B cell (primary cell): ENCODE measurements at regions not wholly inside any gene's neighbourhood (a gene's known extent, or its start where the extent isn't known, plus 50 kb on each side); places are given as distances from the start of the nearest gene placed in this dataset.

Source experiments
- ATAC-seq: fragments of 200-7000 bp; cut with Tn5 transposase; one replicate; pipeline ENCODE4 v1.10.0; 2021; ENCODE audit warnings: low read depth, mild to moderate bottlenecking, moderate number of reproducible peaks, moderate library complexity
- CTCF ChIA-PET: fragments of 350-600 bp; sonication (Branson Sonifier 250); formaldehyde crosslinking; loops from one replicate; lab custom pipeline; 2021; ENCODE audit warnings: antibody characterized with exemption, inconsistent platforms; lab: Charles Lee
- POLR2A ChIA-PET: fragments of 350-600 bp; sonication (Branson Sonifier 250); formaldehyde crosslinking; loops from one replicate; lab custom pipeline; 2021; ENCODE audit warnings: antibody characterized with exemption; lab: Charles Lee
- DNase-seq: peaks from one replicate; pipeline ENCODE4 v3.0.0; 2013
- H2AFZ ChIP-seq: 2 replicates; pipeline ENCODE4 v1.6.1; 2012; ENCODE audit warnings: mild to moderate bottlenecking, low read depth, low read length; ENCODE audit not compliant: insufficient read depth, poor library complexity, severe bottlenecking
- H3K27ac ChIP-seq, 2 donors: 1 replicate in 1 of 2; 2 replicates in 1 of 2; pipeline ENCODE4 v1.5.1; 2012 to 2013; ENCODE audit warnings: low read length in 2 of 2, mild to moderate bottlenecking in 2 of 2, moderate library complexity in 1 of 2
- H3K27me3 ChIP-seq, 4 experiments: fragments of 200-600 bp in 1 of 4; sonication (generic) in 1 of 4; replicated peaks in 1 of 4; 1 replicate in 2 of 4; 2 replicates in 2 of 4; pipeline versions ENCODE4 v1.6.1 to v1.7.0; 2013 to 2016; ENCODE audit warnings: low read length in 3 of 4, mild to moderate bottlenecking in 2 of 4, mixed read lengths in 1 of 4, moderate library complexity in 1 of 4; ENCODE audit not compliant: insufficient read depth in 4 of 4, control insufficient read depth in 3 of 4; ENCODE audit errors: control extremely low read depth in 1 of 4
- H3K36me3 ChIP-seq, 2 experiments: replicated peaks in 1 of 2; 1 replicate in 1 of 2; 2 replicates in 1 of 2; pipeline versions ENCODE4 v1.6.1 to v1.7.1; 2013; ENCODE audit warnings: low read length in 1 of 2; ENCODE audit not compliant: insufficient read depth in 2 of 2, control insufficient read depth in 1 of 2; ENCODE audit errors: control extremely low read depth in 1 of 2, extremely low read depth in 1 of 2
- H3K4me1 ChIP-seq, 2 donors: fragments of 200-600 bp in 1 of 2; sonication (generic) in 1 of 2; 1 replicate in 1 of 2; 2 replicates in 1 of 2; pipeline versions ENCODE4 v1.5.1 to v1.6.1; 2013 to 2017; ENCODE audit warnings: low read length in 2 of 2; ENCODE audit not compliant: control insufficient read depth in 2 of 2, insufficient read depth in 2 of 2
- H3K4me2 ChIP-seq: replicated peaks from 2 replicates; pipeline ENCODE3; 2012; ENCODE audit warnings: mild to moderate bottlenecking, low read depth, low read length; ENCODE audit not compliant: poor library complexity, severe bottlenecking
- H3K4me3 ChIP-seq, 5 experiments: fragments of 200-600 bp in 1 of 5; sonication (generic) in 1 of 5; 1 replicate in 3 of 5; 2 replicates in 2 of 5; pipeline versions ENCODE4 v1.5.1 to v1.7.0; 2011 to 2016; ENCODE audit warnings: low read length in 4 of 5, mild to moderate bottlenecking in 4 of 5, low read depth in 2 of 5, control low read depth in 1 of 5, moderate library complexity in 1 of 5; ENCODE audit not compliant: insufficient read depth in 1 of 5; ENCODE audit errors: control extremely low read depth in 1 of 5, extremely low read depth in 1 of 5
- H3K79me2 ChIP-seq: fragments of 200-600 bp; sonication (generic); one replicate; pipeline ENCODE4 v1.6.0; 2016; ENCODE audit warnings: low read length; ENCODE audit not compliant: control insufficient read depth, insufficient read depth
- H3K9ac ChIP-seq: fragments of 200-600 bp; sonication (generic); 2 replicates; pipeline ENCODE4 v1.6.1; 2017; ENCODE audit warnings: mild to moderate bottlenecking, low read length, moderate library complexity
- H3K9me3 ChIP-seq, 3 donors: one replicate each; pipeline versions ENCODE4 v1.6.1 to v1.7.1; 2013; ENCODE audit warnings: low read length in 2 of 3; ENCODE audit not compliant: control insufficient read depth in 2 of 3, insufficient read depth in 1 of 3; ENCODE audit errors: control extremely low read depth in 1 of 3
- H4K20me1 ChIP-seq: 2 replicates; pipeline ENCODE4 v1.6.0; 2012; ENCODE audit warnings: mild to moderate bottlenecking, low read length; ENCODE audit not compliant: insufficient read depth, control insufficient read depth, poor library complexity, severe bottlenecking
- H3K27ac Mint-ChIP-seq: one replicate; pipeline ENCODE4 v1.8.0; 2021; ENCODE audit warnings: mixed read lengths
- H3K27me3 Mint-ChIP-seq: one replicate; pipeline ENCODE4 v1.8.0; 2021; ENCODE audit warnings: mixed read lengths
- H3K4me1 Mint-ChIP-seq: one replicate; pipeline ENCODE4 v1.8.0; 2021; ENCODE audit warnings: mixed read lengths
- H3K4me3 Mint-ChIP-seq: one replicate; pipeline ENCODE4 v1.8.0; 2021; ENCODE audit warnings: mixed read lengths
- H3K9me3 Mint-ChIP-seq: one replicate; pipeline ENCODE4 v1.8.0; 2022; ENCODE audit warnings: mixed read lengths; ENCODE audit not compliant: insufficient read depth
- CTCF ChIP-seq: fragments of 200-600 bp; IDR thresholded peaks from one replicate; pipeline ENCODE4 v1.8.0; 2022; ENCODE audit warnings: antibody characterized with exemption, mild to moderate bottlenecking
- EZH2 ChIP-seq: IDR thresholded peaks from 2 replicates; pipeline ENCODE4 v1.6.1; 2012; ENCODE audit warnings: borderline replicate concordance, low read depth, mild to moderate bottlenecking, moderate library complexity, low read length; ENCODE audit not compliant: insufficient read depth, poor library complexity, severe bottlenecking
- WGBS: methylation state at CpG from one replicate; pipeline ENCODE4 v1.1.5; 2013; ENCODE audit warnings: missing lambda C conversion rate; ENCODE audit not compliant: insufficient coverage; 5-methylcytosine and 5-hydroxymethylcytosine counted together
- intact Hi-C: fragments of 100-400 bp; cut with micrococcal nuclease; formaldehyde crosslinking; loops from one replicate; pipeline ENCODE4 v1.10.0; 2022

- no peak overlapping the region for H3K27ac ChIP-seq
- no peak overlapping the region for H2AFZ ChIP-seq
- H3K4me2 ChIP-seq = no peak overlapping the region
- intact Hi-C loops = no loop called here
- Mint-ChIP-seq H3K4me3 (no peak overlapping the region), H3K9me3 (no peaks in the 10 kb centered on the region), H3K27me3 (peaks cover 3% of the 10 kb centered on the region), H3K27ac (no peak overlapping the region), H3K4me1 (no peaks in the 10 kb centered on the region)
- H3K27me3 ChIP-seq = no peaks in the 10 kb centered on the region
- H3K4me1 ChIP-seq = no peaks in the 10 kb centered on the region
- DNase-seq (no peak), ATAC-seq (no peak)
- no peaks in the 10 kb centered on the region for H3K9me3 ChIP-seq
- no peaks in the 10 kb centered on the region for H3K36me3 ChIP-seq
- no peaks in the 10 kb centered on the region for H3K79me2 ChIP-seq
- WGBS = 87% methylated on average over 2 of the region's 4 CpGs
- H3K9ac ChIP-seq = no peak overlapping the region
- no peak overlapping the region for H3K4me3 ChIP-seq
- no peaks in the 10 kb centered on the region for H4K20me1 ChIP-seq
- POLR2A ChIA-PET = no interaction called here
- CTCF ChIA-PET = no interaction called here
- no peak for TF ChIP-seq EZH2
- no peak for TF ChIP-seq CTCF
These were observed 251.9 kb downstream of the LNPK start for GRCh38 chr2:175750195-175750594.

GRCh38 chr2:175745911-175746310 lies 256.2 kb downstream of the LNPK start:
- no CpG with 5 or more reads among the region's 1 CpG for WGBS
- Histone ChIP-seq H3K9ac (no peak overlapping the region), H3K9me3 (no peaks in the 10 kb centered on the region), H3K27ac (no peak overlapping the region), H3K27me3 (no peaks in the 10 kb centered on the region), H2AFZ (no peak overlapping the region), H3K4me3 (no peak overlapping the region), H3K4me1 (no peaks in the 10 kb centered on the region), H3K4me2 (no peak overlapping the region), H3K79me2 (no peaks in the 10 kb centered on the region), H3K36me3 (no peaks in the 10 kb centered on the region), H4K20me1 (no peaks in the 10 kb centered on the region)
- no peak for ATAC-seq
- ChIA-PET POLR2A (no interaction called here), CTCF (no interaction called here)
- intact Hi-C loops = no loop called here
- Mint-ChIP-seq H3K4me3 (no peak overlapping the region), H3K27me3 (peaks cover 11% of the 10 kb centered on the region), H3K27ac (no peak overlapping the region), H3K9me3 (no peaks in the 10 kb centered on the region), H3K4me1 (no peaks in the 10 kb centered on the region)
- TF ChIP-seq EZH2 = no peak
- TF ChIP-seq CTCF = no peak
- no peak for DNase-seq
